ENCODE measurements at regions not wholly inside any gene's neighbourhood (a gene's known extent, or its start where the extent isn't known, plus 50 kb on each side); places are given as distances from the start of the nearest gene placed in this dataset.

GRCh38 chr2:15825276-15825980 is 114.9 kb upstream of the MYCN start:
- H3K27ac ChIP-seq (replicated peaks), result no peak overlapping the region
- no peaks in the 10 kb centered on the region for H3K27me3 ChIP-seq (ENCODE audit: insufficient read depth, poor library complexity, severe bottlenecking)
- no peak for TF ChIP-seq POLR2AphosphoS5 (IDR thresholded peaks at IDR 0.05; ENCODE audit: low read depth)
- TF ChIP-seq CTCF (IDR thresholded peaks at IDR 0.05; ENCODE audit: insufficient read depth, low read length), result no peak
- TF ChIP-seq SPI1 (IDR thresholded peaks at IDR 0.05; ENCODE audit: borderline replicate concordance, low read depth), result no peak
- no peak overlapping the region for H3K4me3 ChIP-seq (replicated peaks; ENCODE audit: insufficient read depth, low read length)
- no peak for DNase-seq (ENCODE audit: low read depth in 1 of 2, low spot score in 1 of 2)

GRCh38 chr2:15826273-15826717 is 114.1 kb upstream of the MYCN start:
- DNase-seq (ENCODE audit: low read depth in 1 of 2, low spot score in 1 of 2), result no peak
- H3K27me3 ChIP-seq (ENCODE audit: insufficient read depth, poor library complexity, severe bottlenecking), result no peaks in the 10 kb centered on the region
- TF ChIP-seq SPI1 (IDR thresholded peaks at IDR 0.05; ENCODE audit: borderline replicate concordance, low read depth) (no peak), GABPA (IDR thresholded peaks at IDR 0.05; ENCODE audit: low read depth) (no peak), CTCF (IDR thresholded peaks at IDR 0.05; ENCODE audit: insufficient read depth, low read length) (no peak), POLR2AphosphoS5 (IDR thresholded peaks at IDR 0.05; ENCODE audit: low read depth) (no peak), REST (IDR thresholded peaks at IDR 0.05; ENCODE audit: insufficient replicate concordance, low read depth) (no peak)
- no peak overlapping the region for H3K27ac ChIP-seq (replicated peaks)
- H3K4me3 ChIP-seq (replicated peaks; ENCODE audit: insufficient read depth, low read length), result no peak overlapping the region

GRCh38 chr2:15827001-15827400 is 113.3 kb upstream of the MYCN start:
- TF ChIP-seq REST (IDR thresholded peaks at IDR 0.05; ENCODE audit: insufficient replicate concordance, low read depth), result no peak
- TF ChIP-seq POLR2AphosphoS5 (IDR thresholded peaks at IDR 0.05; ENCODE audit: low read depth), result no peak
- TF ChIP-seq CTCF (IDR thresholded peaks at IDR 0.05; ENCODE audit: insufficient read depth, low read length), result no peak
- TF ChIP-seq SPI1 (IDR thresholded peaks at IDR 0.05; ENCODE audit: borderline replicate concordance, low read depth), result no peak
- no peak for TF ChIP-seq GABPA (IDR thresholded peaks at IDR 0.05; ENCODE audit: low read depth)
- DNase-seq (ENCODE audit: low read depth in 1 of 2, low spot score in 1 of 2), result no peak
- H3K27ac ChIP-seq (replicated peaks), result no peak overlapping the region
- no peaks in the 10 kb centered on the region for H3K27me3 ChIP-seq (ENCODE audit: insufficient read depth, poor library complexity, severe bottlenecking)
- no peak overlapping the region for H3K4me3 ChIP-seq (replicated peaks; ENCODE audit: insufficient read depth, low read length)

GRCh38 chr2:15828576-15828975 is 111.8 kb upstream of the MYCN start:
- Histone ChIP-seq H3K27me3 (ENCODE audit: insufficient read depth, poor library complexity, severe bottlenecking) (no peaks in the 10 kb centered on the region), H3K27ac (replicated peaks) (no peak overlapping the region), H3K4me3 (replicated peaks; ENCODE audit: insufficient read depth, low read length) (no peak overlapping the region)
- no peak for DNase-seq (ENCODE audit: low read depth in 1 of 2, low spot score in 1 of 2)
- TF ChIP-seq CTCF (IDR thresholded peaks at IDR 0.05; ENCODE audit: insufficient read depth, low read length), result no peak
- TF ChIP-seq POLR2AphosphoS5 (IDR thresholded peaks at IDR 0.05; ENCODE audit: low read depth), result no peak
- no peak for TF ChIP-seq REST (IDR thresholded peaks at IDR 0.05; ENCODE audit: insufficient replicate concordance, low read depth)
- no peak for TF ChIP-seq GABPA (IDR thresholded peaks at IDR 0.05; ENCODE audit: low read depth)
- TF ChIP-seq SPI1 (IDR thresholded peaks at IDR 0.05; ENCODE audit: borderline replicate concordance, low read depth), result no peak

Data from HL-60 (cell line).